Mesenchymal stem cell (in vitro differentiated cells and primary cell): ENCODE measurements at regions not wholly inside any gene's neighbourhood (a gene's known extent, or its start where the extent isn't known, plus 50 kb on each side); places are given as distances from the start of the nearest gene placed in this dataset.

Experiments
- DNase-seq: peaks from one replicate; pipeline ENCODE4 v3.0.0-alpha.2; 2013
- H2AFZ ChIP-seq: one replicate; pipeline ENCODE4 v1.6.1; 2013; ENCODE audit warnings: low read depth, mild to moderate bottlenecking, control low read depth, inconsistent platforms, low read length, moderate library complexity
- H2AK5ac ChIP-seq: 2 replicates; pipeline ENCODE4 v1.6.1; 2013; ENCODE audit warnings: low read length, moderate library complexity, mild to moderate bottlenecking, inconsistent platforms; ENCODE audit not compliant: severe bottlenecking
- H2BK120ac ChIP-seq: one replicate; pipeline ENCODE4 v1.6.1; 2013; ENCODE audit warnings: low read depth, mild to moderate bottlenecking, inconsistent platforms, low read length, moderate library complexity
- H2BK12ac ChIP-seq, 2 experiments: one replicate each; pipeline ENCODE4 v1.6.1; 2013; ENCODE audit warnings: inconsistent platforms in 2 of 2, low read length in 2 of 2, mild to moderate bottlenecking in 2 of 2, moderate library complexity in 2 of 2, control low read depth in 1 of 2
- H2BK15ac ChIP-seq: one replicate; pipeline ENCODE4 v1.6.1; 2013; ENCODE audit warnings: mild to moderate bottlenecking, low read depth, inconsistent platforms; ENCODE audit not compliant: poor library complexity, severe bottlenecking
- H2BK5ac ChIP-seq: 2 replicates; pipeline ENCODE4 v1.6.1; 2013; ENCODE audit warnings: low read depth, mild to moderate bottlenecking, low read length, control low read depth, inconsistent platforms; ENCODE audit not compliant: poor library complexity, severe bottlenecking
- H3K14ac ChIP-seq, 2 experiments: one replicate each; pipeline ENCODE4 v1.6.1; 2013; ENCODE audit warnings: inconsistent platforms in 2 of 2, low read length in 2 of 2, control low read depth in 1 of 2, mild to moderate bottlenecking in 1 of 2, moderate library complexity in 1 of 2
- H3K18ac ChIP-seq, 2 experiments: one replicate each; pipeline ENCODE4 v1.6.1; 2013; ENCODE audit warnings: inconsistent platforms in 2 of 2, low read length in 2 of 2, control low read depth in 1 of 2, low read depth in 1 of 2, mild to moderate bottlenecking in 1 of 2
- H3K23ac ChIP-seq, 2 experiments: one replicate each; pipeline ENCODE4 v1.6.1; 2013; ENCODE audit warnings: inconsistent platforms in 2 of 2, low read length in 2 of 2, mild to moderate bottlenecking in 2 of 2, moderate library complexity in 2 of 2, control low read depth in 1 of 2
- H3K27ac ChIP-seq: 2 replicates; pipeline ENCODE4 v1.5.1; 2013; ENCODE audit warnings: mild to moderate bottlenecking, moderate library complexity, low read length, control low read depth, inconsistent platforms; ENCODE audit not compliant: poor library complexity, severe bottlenecking
- H3K27me3 ChIP-seq, 2 experiments: 2 replicates each; pipeline versions ENCODE4 v1.6.1 to v1.7.0; 2013; ENCODE audit warnings: low read length in 2 of 2, mild to moderate bottlenecking in 2 of 2, moderate library complexity in 2 of 2, control low read depth in 1 of 2, inconsistent platforms in 1 of 2; ENCODE audit not compliant: control insufficient read depth in 1 of 2, insufficient read depth in 1 of 2
- H3K36me3 ChIP-seq, 2 experiments: 2 replicates each; pipeline versions ENCODE4 v1.6.1 to v1.7.0; 2013; ENCODE audit warnings: low read length in 2 of 2, control low read depth in 1 of 2, inconsistent platforms in 1 of 2, low read depth in 1 of 2, mild to moderate bottlenecking in 1 of 2; ENCODE audit not compliant: insufficient read depth in 2 of 2, control insufficient read depth in 1 of 2
- H3K4ac ChIP-seq, 2 experiments: one replicate each; pipeline ENCODE4 v1.6.1; 2013; ENCODE audit warnings: inconsistent platforms in 2 of 2, low read length in 2 of 2, mild to moderate bottlenecking in 2 of 2, moderate library complexity in 2 of 2, control low read depth in 1 of 2, low read depth in 1 of 2
- H3K4me1 ChIP-seq: 2 replicates; pipeline ENCODE4 v1.6.1; 2013; ENCODE audit warnings: low read depth, low read length, control low read depth; ENCODE audit not compliant: control insufficient read depth, insufficient read depth
- H3K4me2 ChIP-seq: 2 replicates; pipeline ENCODE4 v1.6.1; 2013; ENCODE audit warnings: low read length, mild to moderate bottlenecking, inconsistent platforms; ENCODE audit not compliant: poor library complexity, severe bottlenecking
- H3K4me3 ChIP-seq, 2 experiments: 2 replicates each; pipeline versions ENCODE4 v1.5.1 to v1.7.0; 2013; ENCODE audit warnings: low read length in 2 of 2, mild to moderate bottlenecking in 2 of 2, control low read depth in 1 of 2, low read depth in 1 of 2; ENCODE audit not compliant: insufficient read depth in 1 of 2
- H3K79me1 ChIP-seq: replicated peaks from 2 replicates; pipeline ENCODE4 v1.6.1; 2013; ENCODE audit warnings: mild to moderate bottlenecking, control low read depth, low read length, inconsistent platforms; ENCODE audit not compliant: poor library complexity, severe bottlenecking
- H3K9ac ChIP-seq: 2 replicates; pipeline ENCODE4 v1.7.0; 2013; ENCODE audit warnings: mild to moderate bottlenecking, low read length, moderate library complexity
- H3K9me3 ChIP-seq: 2 replicates; pipeline ENCODE4 v1.7.0; 2013; ENCODE audit warnings: mild to moderate bottlenecking, low read length; ENCODE audit not compliant: control insufficient read depth
- H4K8ac ChIP-seq: one replicate; pipeline ENCODE4 v1.6.1; 2013; ENCODE audit warnings: inconsistent platforms, mild to moderate bottlenecking, low read length, moderate library complexity
- H4K91ac ChIP-seq: one replicate; pipeline ENCODE4 v1.6.1; 2013; ENCODE audit warnings: mild to moderate bottlenecking, low read length, inconsistent platforms
- WGBS: methylation state at CpG from one replicate; pipeline ENCODE4 v1.1.7; 2013; ENCODE audit warnings: mixed read lengths; 5-methylcytosine and 5-hydroxymethylcytosine counted together

DNA sequence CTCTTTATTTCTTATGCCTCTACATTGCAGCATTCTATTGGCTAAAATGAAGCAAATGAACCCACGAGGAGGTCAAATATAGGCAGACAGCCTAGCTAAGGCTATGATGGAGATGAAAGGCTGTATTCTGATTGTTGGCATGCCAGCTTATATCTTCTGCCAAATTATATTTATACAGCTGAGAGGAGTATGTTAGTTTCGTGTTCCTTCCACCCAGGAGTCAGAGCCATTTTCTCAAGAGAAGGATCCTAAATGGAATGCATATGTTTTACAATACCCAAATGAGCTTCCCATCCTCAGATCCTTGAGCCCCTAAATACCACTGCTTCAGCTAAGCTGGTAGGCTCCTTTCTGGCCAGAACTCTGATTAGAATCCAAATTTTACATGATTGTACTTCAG lies 178.4 kb upstream of the HDDC2 start:
- H3K4me1 ChIP-seq, result no peaks in the 10 kb centered on the region
- no peak overlapping the region for H3K14ac ChIP-seq
- no peaks in the 10 kb centered on the region for H3K9me3 ChIP-seq
- no peak overlapping the region for H3K27ac ChIP-seq
- no peak for DNase-seq
- 87% methylated on average over 2 of the region's 2 CpGs for WGBS
- no peak overlapping the region for H2AK5ac ChIP-seq
- H3K23ac ChIP-seq, result no peak overlapping the region
- no peaks in the 10 kb centered on the region for H3K36me3 ChIP-seq
- H3K4me3 ChIP-seq, result no peak overlapping the region
- H3K4me2 ChIP-seq, result no peak overlapping the region
- no peak overlapping the region for H3K9ac ChIP-seq
- no peak overlapping the region for H4K8ac ChIP-seq
- no peak overlapping the region for H2BK12ac ChIP-seq
- no peaks in the 10 kb centered on the region for H3K79me1 ChIP-seq
- no peak overlapping the region for H2AFZ ChIP-seq
- no peak overlapping the region for H2BK5ac ChIP-seq
- no peak overlapping the region for H4K91ac ChIP-seq
- H2BK120ac ChIP-seq, result no peak overlapping the region
- peaks cover 0 to 8% of the 10 kb centered on the region in 2 experiments for H3K27me3 ChIP-seq
- no peak overlapping the region for H3K4ac ChIP-seq
- no peak overlapping the region for H2BK15ac ChIP-seq
- no peak overlapping the region for H3K18ac ChIP-seq

DNA sequence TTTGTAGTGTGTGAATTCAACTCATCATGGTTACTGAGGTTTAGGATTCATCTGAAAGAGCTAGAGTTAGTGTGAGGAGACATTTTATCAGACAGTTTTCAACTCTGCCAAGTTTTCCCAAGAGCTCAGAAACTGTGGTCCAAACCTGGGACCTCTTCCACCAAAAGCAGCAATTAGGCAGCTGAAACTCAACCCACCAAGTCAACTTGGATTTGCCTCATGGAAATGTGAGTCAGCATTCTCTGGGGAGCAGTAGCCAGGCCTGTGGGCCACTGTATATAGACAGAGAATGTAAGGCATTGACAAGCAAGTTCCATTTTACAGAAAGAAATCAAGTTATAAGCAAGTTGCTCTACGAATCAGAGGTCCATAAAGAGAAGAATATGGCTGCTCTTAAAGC lies 178.8 kb upstream of the HDDC2 start:
- Histone ChIP-seq H2AK5ac (no peak overlapping the region), H3K4me2 (no peak overlapping the region), H2AFZ (no peak overlapping the region), H3K27ac (no peak overlapping the region), H3K36me3 (no peaks in the 10 kb centered on the region), H3K18ac (no peak overlapping the region), H2BK12ac (no peak overlapping the region), H3K27me3 (peaks cover 0 to 8% of the 10 kb centered on the region in 2 experiments), H2BK15ac (no peak overlapping the region), H3K4ac (no peak overlapping the region), H4K91ac (no peak overlapping the region), H2BK5ac (no peak overlapping the region), H2BK120ac (no peak overlapping the region), H3K9me3 (no peaks in the 10 kb centered on the region), H3K9ac (peak overlapping the region; percentile 10), H4K8ac (no peak overlapping the region), H3K79me1 (no peaks in the 10 kb centered on the region), H3K23ac (no peak overlapping the region), H3K4me1 (no peaks in the 10 kb centered on the region), H3K14ac (no peak overlapping the region), H3K4me3 (no peak overlapping the region)
- WGBS, result no CpG with 5 or more reads among the region's 1 CpG
- DNase-seq, result peak; percentile 32

DNA sequence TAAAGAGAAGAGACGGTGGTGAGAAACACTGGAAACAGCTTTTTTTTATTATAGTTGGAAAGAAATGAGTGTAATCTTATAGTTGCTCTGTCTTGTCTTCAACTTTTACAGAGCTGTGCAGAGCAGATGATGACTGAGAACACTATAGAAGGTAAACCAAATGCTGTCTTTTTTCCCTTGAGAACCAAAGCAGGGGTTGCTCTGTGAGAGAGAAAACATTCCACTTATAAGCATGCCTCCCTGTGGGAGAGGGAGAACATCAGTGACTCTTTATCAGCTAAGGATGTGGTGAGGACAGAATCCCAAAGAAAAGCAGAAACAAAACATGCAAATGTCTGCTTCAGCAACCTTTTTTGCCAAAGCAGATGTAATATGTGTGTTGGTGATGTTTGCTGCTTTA lies 179.3 kb upstream of the HDDC2 start:
- H4K91ac ChIP-seq, result no peak overlapping the region
- H3K36me3 ChIP-seq, result no peaks in the 10 kb centered on the region
- no peak overlapping the region for H3K4ac ChIP-seq
- DNase-seq, result peak; percentile 11
- no peak overlapping the region for H2AFZ ChIP-seq
- no peak overlapping the region for H3K18ac ChIP-seq
- no peak overlapping the region for H2BK15ac ChIP-seq
- peaks cover 0 to 9% of the 10 kb centered on the region in 2 experiments for H3K27me3 ChIP-seq
- H3K9ac ChIP-seq, result peak overlapping the region; percentile 10
- WGBS, result 82% methylated on average over 1 of the region's 1 CpG
- no peak overlapping the region for H3K4me2 ChIP-seq
- no peak overlapping the region for H2BK12ac ChIP-seq
- H4K8ac ChIP-seq, result no peak overlapping the region
- no peak overlapping the region for H3K14ac ChIP-seq
- H3K27ac ChIP-seq, result no peak overlapping the region
- H3K4me1 ChIP-seq, result no peaks in the 10 kb centered on the region
- H3K79me1 ChIP-seq, result no peaks in the 10 kb centered on the region
- no peak overlapping the region for H3K23ac ChIP-seq
- H2AK5ac ChIP-seq, result no peak overlapping the region
- H3K4me3 ChIP-seq, result no peak overlapping the region
- H3K9me3 ChIP-seq, result no peaks in the 10 kb centered on the region
- no peak overlapping the region for H2BK120ac ChIP-seq
- no peak overlapping the region for H2BK5ac ChIP-seq

DNA sequence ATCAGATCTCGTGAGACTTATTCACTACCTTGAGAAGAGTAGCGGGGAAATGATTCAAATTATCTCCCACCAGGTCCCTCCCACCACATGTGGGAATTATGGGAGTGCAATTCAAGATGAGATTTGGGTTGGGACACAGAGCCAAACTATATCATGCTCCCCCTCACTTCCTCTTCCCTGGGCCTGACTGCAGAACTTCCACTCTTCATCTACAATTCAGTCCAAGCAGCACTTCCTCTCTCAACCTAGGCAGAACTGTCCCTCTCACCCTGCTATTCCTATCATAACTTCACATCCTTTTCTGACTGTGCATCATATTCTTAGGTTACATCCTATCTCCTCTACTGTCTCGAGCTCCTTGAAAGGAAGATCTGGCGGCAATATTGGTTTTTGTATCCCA lies 184.0 kb upstream of the HDDC2 start:
- Histone ChIP-seq H3K79me1 (no peaks in the 10 kb centered on the region), H3K36me3 (no peaks in the 10 kb centered on the region), H3K27ac (no peak overlapping the region), H3K9ac (no peak overlapping the region), H2AK5ac (no peak overlapping the region), H3K4me2 (no peak overlapping the region), H2BK15ac (no peak overlapping the region), H2AFZ (no peak overlapping the region), H3K23ac (no peak overlapping the region), H3K18ac (no peak overlapping the region), H2BK5ac (no peak overlapping the region), H2BK120ac (no peak overlapping the region), H4K91ac (no peak overlapping the region), H2BK12ac (no peak overlapping the region), H4K8ac (no peak overlapping the region), H3K27me3 (peaks cover 0 to 9% of the 10 kb centered on the region in 2 experiments), H3K14ac (no peak overlapping the region), H3K4me3 (no peak overlapping the region), H3K4ac (no peak overlapping the region), H3K4me1 (no peaks in the 10 kb centered on the region), H3K9me3 (no peaks in the 10 kb centered on the region)
- DNase-seq, result no peak
- 100% methylated on average over 1 of the region's 4 CpGs for whole genome bisulfite sequencing
